ENCODE measurements at regions not wholly inside any gene's neighbourhood (a gene's known extent, or its start where the extent isn't known, plus 50 kb on each side); places are given as distances from the start of the nearest gene placed in this dataset.
"Not testable (repeated sequence)": the region's sequence is repeated elsewhere in the genome, so short reads cannot be mapped to it uniquely, and the experiment has no call there.

GRCh38 chrX:7987160-7988012 is 60.2 kb upstream of the PNPLA4 start:
- Histone ChIP-seq H3K27me3 (ENCODE audit: insufficient read depth, low read depth) (no peaks in the 10 kb centered on the region), H3K27ac (peak overlapping the region; percentile 98), H3K4me3 (no peak overlapping the region), H4K20me1 (ENCODE audit: insufficient read depth) (no peaks in the 10 kb centered on the region), H2AFZ (no peak overlapping the region), H3K4me2 (peak overlapping the region; percentile 57), H3F3A (ENCODE audit: insufficient read depth, low read depth) (peaks cover 16% of the 10 kb centered on the region), H3K4me1 (replicated peaks; ENCODE audit: insufficient read depth) (peaks cover 25% of the 10 kb centered on the region), H3K36me3 (ENCODE audit: low read depth) (no peaks in the 10 kb centered on the region), H3K9me3 (ENCODE audit: insufficient read depth, low read depth) (no peaks in the 10 kb centered on the region), H3K79me2 (ENCODE audit: low read depth) (no peaks in the 10 kb centered on the region), H3K9me2 (ENCODE audit: insufficient read depth) (no peaks in the 10 kb centered on the region; the same call in 1 of the 2 replicates)
- CTCF ChIA-PET, result no interaction called here
- TF ChIP-seq CTCF (conservative IDR thresholded peaks at IDR 0.05) (no peak), EZH2 (IDR thresholded peaks at IDR 0.05; ENCODE audit: low read depth) (no peak)
- intact Hi-C loops (cut with micrococcal nuclease; ENCODE audit: unreplicated experiment), result no loop called here
- no TSS peak for BruUV-seq (replicated peaks)
- peak in 1 of 2 experiments; percentile 37 for DNase-seq
- POLR2A ChIA-PET (ENCODE audit: unreplicated experiment), result no interaction called here

GRCh38 chrX:7986738-7987137 is 59.5 kb upstream of the PNPLA4 start:
- CTCF ChIA-PET; intact Hi-C loops (cut with micrococcal nuclease; ENCODE audit: unreplicated experiment); POLR2A ChIA-PET (ENCODE audit: unreplicated experiment); H4K20me1 ChIP-seq (ENCODE audit: insufficient read depth); H3K79me2 ChIP-seq (ENCODE audit: low read depth); DNase-seq; H3K9me2 ChIP-seq (ENCODE audit: insufficient read depth); H3K4me2 ChIP-seq; H3K27me3 ChIP-seq (ENCODE audit: insufficient read depth, low read depth); H3K4me3 ChIP-seq; BruUV-seq (replicated peaks); H2AFZ ChIP-seq; H3K9me3 ChIP-seq (ENCODE audit: insufficient read depth, low read depth); H3K36me3 ChIP-seq (ENCODE audit: low read depth): not testable (repeated sequence)
- Histone ChIP-seq H3F3A (ENCODE audit: insufficient read depth, low read depth) (peaks cover 16% of the 10 kb centered on the region), H3K4me1 (replicated peaks; ENCODE audit: insufficient read depth) (peaks cover 25% of the 10 kb centered on the region), H3K27ac (peak overlapping the region; percentile 98)

- intact Hi-C loops (cut with micrococcal nuclease; ENCODE audit: unreplicated experiment), result no loop called here
- no peak for TF ChIP-seq CTCF (conservative IDR thresholded peaks at IDR 0.05)
- no peak for TF ChIP-seq EZH2 (IDR thresholded peaks at IDR 0.05; ENCODE audit: low read depth)
- Histone ChIP-seq H4K20me1 (ENCODE audit: insufficient read depth) (no peaks in the 10 kb centered on the region), H3K27me3 (ENCODE audit: insufficient read depth, low read depth) (no peaks in the 10 kb centered on the region), H3K79me2 (ENCODE audit: low read depth) (no peaks in the 10 kb centered on the region), H3K27ac (0 out of 2 replicates have a peak overlapping the region, but pooled peaks have one; percentile 6), H3K9me3 (ENCODE audit: insufficient read depth, low read depth) (no peaks in the 10 kb centered on the region), H2AFZ (no peak overlapping the region), H3K4me2 (no peak overlapping the region), H3K9me2 (ENCODE audit: insufficient read depth) (no peaks in the 10 kb centered on the region; the same call in 1 of the 2 replicates), H3K36me3 (ENCODE audit: low read depth) (no peaks in the 10 kb centered on the region), H3K4me1 (replicated peaks; ENCODE audit: insufficient read depth) (peaks cover 25% of the 10 kb centered on the region), H3K4me3 (no peak overlapping the region), H3F3A (ENCODE audit: insufficient read depth, low read depth) (peaks cover 16% of the 10 kb centered on the region)
- no peak for DNase-seq
- POLR2A ChIA-PET (ENCODE audit: unreplicated experiment), result no interaction called here
- CTCF ChIA-PET, result no interaction called here
- no TSS peak for BruUV-seq (replicated peaks)
Observed at GRCh38 chrX:7985568-7985967, 58.4 kb upstream of the PNPLA4 start.
